H54 (cell line): ENCODE measurements at regions not wholly inside any gene's neighbourhood (a gene's known extent, or its start where the extent isn't known, plus 50 kb on each side); places are given as distances from the start of the nearest gene placed in this dataset.
"Not testable (repeated sequence)": the region's sequence is repeated elsewhere in the genome, so short reads cannot be mapped to it uniquely, and the experiment has no call there.

ENCODE experiments used
- DNase-seq: peaks from one replicate; pipeline ENCODE4 v3.0.0; 2011; ENCODE audit warnings: low spot score, mixed read lengths; ENCODE audit not compliant: insufficient read length
- FAIRE-seq: peaks from 3 replicates; lab custom pipeline; 2011; peaks lifted over from hg19 to GRCh38; lab: Jason Lieb, UNC
- POLR2A ChIP-seq: IDR thresholded peaks from 2 replicates; pipeline ENCODE4 v1.6.1; 2011; ENCODE audit warnings: low read depth, mild to moderate bottlenecking, low read length

DNA sequence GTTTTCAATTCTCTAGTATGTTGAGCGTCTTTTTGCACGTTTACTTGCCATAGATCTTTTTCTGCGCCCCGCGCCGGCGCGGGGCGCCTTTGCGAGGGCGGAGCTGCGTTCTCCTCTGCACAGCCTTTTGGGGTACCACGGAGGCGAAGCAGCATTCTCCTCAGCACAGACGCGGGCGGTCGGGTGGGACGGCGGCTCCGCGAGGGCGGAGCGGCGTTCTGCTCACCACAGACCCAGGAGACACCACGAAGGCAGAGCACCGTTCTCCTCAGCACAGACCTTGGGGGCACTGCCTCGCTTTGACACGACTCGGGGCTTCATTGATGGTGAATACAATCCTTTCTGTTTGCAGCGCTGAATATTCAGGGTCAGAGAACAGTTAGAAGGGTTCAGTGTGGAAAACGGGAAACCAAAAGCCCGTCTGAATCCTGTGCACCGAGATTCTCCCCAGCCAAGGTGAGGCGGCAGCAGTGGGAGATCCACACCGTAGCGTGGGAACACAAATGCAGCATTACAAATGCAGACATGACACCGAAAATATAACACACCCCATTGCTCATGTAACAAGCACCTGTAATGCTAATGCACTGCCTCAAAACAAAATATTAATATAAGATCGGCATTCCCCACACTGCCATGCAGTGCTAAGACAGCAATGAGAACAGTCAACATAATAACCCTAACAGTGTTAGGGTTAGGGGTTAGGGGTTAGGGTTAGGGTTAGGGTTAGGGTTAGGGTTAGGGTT, 190.7 kb upstream of the VIPR2 start:
- not testable (repeated sequence) for FAIRE-seq, DNase-seq

GRCh38 chr7:159332854-159333479, 188.3 kb upstream of the VIPR2 start:
- DNase-seq, FAIRE-seq: not testable (repeated sequence)

DNA sequence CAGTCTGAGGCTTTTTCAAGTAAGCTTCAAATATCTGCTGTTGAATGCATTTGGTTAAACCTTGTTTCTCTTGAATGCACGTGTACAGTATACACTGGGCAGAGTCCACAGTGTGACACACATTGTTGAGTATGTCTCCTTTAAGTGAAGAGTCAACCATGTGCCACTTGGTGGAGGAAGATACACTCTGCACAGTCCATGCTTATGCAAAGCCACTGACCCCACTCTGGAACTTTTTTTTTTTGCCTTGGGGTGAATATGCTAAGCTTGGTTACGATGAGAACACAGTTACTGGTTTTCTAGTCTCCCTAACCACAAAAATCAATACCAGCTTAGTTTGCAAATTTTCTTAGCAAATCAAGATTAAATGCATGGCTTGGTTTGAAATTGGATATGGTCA, 186.8 kb upstream of the VIPR2 start:
- FAIRE-seq, result no peak
- no peak for TF ChIP-seq POLR2A
- no peak for DNase-seq

- TF ChIP-seq POLR2A, result no peak
- DNase-seq (no peak), FAIRE-seq (no peak)
These were observed 185.2 kb upstream of the VIPR2 start for GRCh38 chr7:159329818-159330378.

GRCh38 chr7:159328096-159328495, 183.4 kb upstream of the VIPR2 start:
- no peak for TF ChIP-seq POLR2A
- DNase-seq, result no peak
- FAIRE-seq, result no peak

DNA sequence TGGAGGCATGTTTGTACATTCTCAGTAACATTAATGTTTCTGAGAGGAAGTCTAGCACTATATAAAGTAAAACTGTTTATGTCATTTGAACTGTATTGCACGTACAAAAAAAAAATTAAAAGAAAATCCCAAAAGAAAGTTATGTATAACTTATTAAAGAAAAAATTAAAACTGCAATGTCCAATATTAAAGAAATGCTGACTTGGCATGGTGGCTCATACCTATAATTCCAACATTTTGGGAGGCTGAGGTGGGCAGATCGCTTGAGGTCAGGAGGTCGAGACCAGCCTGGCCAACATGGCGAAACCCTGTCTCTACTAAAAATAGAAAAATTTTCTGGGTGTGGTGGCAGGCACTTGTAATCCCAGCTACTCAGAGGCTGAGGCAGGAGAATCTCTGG, 178.7 kb upstream of the VIPR2 start:
- no peak for FAIRE-seq
- DNase-seq, result no peak
- no peak for TF ChIP-seq POLR2A

GRCh38 chr7:159321278-159321677, 176.6 kb upstream of the VIPR2 start:
- FAIRE-seq (no peak), DNase-seq (no peak)
- TF ChIP-seq POLR2A, result no peak

- no peak for DNase-seq
- FAIRE-seq, result no peak
- no peak for TF ChIP-seq POLR2A
These were observed 174.2 kb upstream of the VIPR2 start for GRCh38 chr7:159318682-159319351.

- no peak for TF ChIP-seq POLR2A
- no peak for DNase-seq
- no peak for FAIRE-seq
These were observed 172.6 kb upstream of the VIPR2 start for GRCh38 chr7:159317294-159317693.

- no peak for FAIRE-seq
- no peak for DNase-seq
- TF ChIP-seq POLR2A, result no peak
These were observed 166.5 kb upstream of the VIPR2 start for GRCh38 chr7:159311172-159311494.

- TF ChIP-seq POLR2A, result no peak
- DNase-seq (no peak), FAIRE-seq (no peak)
These were observed 165.9 kb upstream of the VIPR2 start for GRCh38 chr7:159310457-159311171.

DNA sequence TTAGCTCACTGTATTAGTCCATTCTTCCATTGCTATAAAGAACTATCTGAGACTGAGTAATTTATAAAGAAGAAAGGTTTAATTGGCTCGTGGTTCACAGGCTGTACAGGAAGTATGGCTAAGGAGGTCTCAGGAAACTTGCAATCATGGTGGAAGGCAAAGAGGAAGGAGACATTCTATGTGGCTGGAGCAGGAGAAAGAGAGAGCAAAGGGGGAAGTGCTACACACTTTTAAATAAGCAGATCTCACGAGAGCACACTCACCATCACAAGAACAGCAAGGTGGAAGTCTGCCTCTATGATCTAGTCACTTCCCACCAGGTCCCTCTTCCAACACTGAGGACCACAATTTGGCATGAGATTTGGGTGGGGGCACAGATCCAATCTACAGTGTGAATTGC, 164.5 kb upstream of the VIPR2 start:
- not testable (repeated sequence) for DNase-seq, FAIRE-seq

GRCh38 chr7:159306012-159306411, 161.3 kb upstream of the VIPR2 start:
- TF ChIP-seq POLR2A, result no peak
- DNase-seq, result no peak
- no peak for FAIRE-seq

DNA sequence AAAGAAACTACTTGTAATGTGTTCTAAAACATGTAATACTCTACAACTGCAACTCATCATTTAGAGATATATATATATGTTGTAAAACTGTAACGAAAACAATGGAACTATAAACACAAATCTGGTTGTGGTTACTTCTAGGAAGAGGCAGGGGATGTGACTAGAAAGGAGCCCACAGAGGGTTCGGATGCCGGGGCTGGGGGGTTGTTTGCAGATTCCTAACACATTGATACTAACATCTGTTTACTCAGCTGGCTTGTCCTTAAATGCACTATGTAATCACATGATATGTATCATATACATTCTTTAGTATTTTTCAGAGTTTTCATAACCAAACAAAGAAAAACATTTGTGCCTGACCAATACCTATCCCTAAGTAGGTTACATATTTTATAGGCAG, 160.5 kb upstream of the VIPR2 start:
- FAIRE-seq, DNase-seq: not testable (repeated sequence)

DNA sequence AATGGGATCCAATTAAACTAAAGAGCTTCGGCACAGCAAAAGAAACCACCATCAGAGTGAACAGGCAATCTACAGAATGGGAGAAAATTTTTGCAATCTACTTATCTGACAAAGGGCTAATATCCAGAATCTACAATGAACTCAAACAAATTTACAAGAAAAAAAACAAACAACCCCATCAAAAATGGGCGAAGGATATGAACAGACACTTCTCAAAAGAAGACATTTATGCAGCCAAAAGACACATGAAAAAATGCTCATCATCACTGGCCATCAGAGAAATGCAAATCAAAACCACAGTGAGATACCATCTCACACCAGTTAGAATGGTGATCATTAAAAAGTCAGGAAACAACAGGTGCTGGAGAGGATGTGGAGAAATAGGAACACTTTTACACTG, 158.8 kb upstream of the VIPR2 start:
- not testable (repeated sequence) for DNase-seq, FAIRE-seq
